ENCODE measurements at regions not wholly inside any gene's neighbourhood (a gene's known extent, or its start where the extent isn't known, plus 50 kb on each side); places are given as distances from the start of the nearest gene placed in this dataset.

DNA sequence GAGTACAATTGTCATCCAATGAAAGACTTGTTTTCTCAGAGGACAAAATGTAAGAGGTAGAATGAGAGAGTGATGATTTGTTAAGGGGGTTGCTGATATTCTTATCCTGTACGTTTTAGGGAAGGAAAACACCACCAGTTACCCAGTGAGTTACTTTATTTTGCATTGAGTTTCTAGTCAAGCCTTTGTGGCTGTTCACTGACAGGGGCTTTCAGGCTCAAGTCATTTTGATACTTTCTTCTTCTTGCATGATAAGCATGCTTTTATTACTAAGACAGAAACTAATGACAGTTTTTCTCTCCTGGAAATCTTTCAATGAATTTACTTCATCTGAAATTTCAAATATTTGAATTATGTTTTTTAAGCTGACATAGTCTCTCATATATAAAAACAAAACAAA lies 710.2 kb upstream of the POM121L12 start:
- H3K4me3 ChIP-seq, result no peak overlapping the region
- H3K27me3 ChIP-seq (replicated peaks; ENCODE audit: insufficient read depth), result no peaks in the 10 kb centered on the region
- no peaks in the 10 kb centered on the region for H3K36me3 ChIP-seq
- DNase-seq (ENCODE audit: low spot score) (no peak), ATAC-seq (ENCODE audit: insufficient number of reproducible peaks, low FRiP score, low read depth) (no peak)
- H3K9me3 ChIP-seq, result no peaks in the 10 kb centered on the region
- TF ChIP-seq, protein P1, sequence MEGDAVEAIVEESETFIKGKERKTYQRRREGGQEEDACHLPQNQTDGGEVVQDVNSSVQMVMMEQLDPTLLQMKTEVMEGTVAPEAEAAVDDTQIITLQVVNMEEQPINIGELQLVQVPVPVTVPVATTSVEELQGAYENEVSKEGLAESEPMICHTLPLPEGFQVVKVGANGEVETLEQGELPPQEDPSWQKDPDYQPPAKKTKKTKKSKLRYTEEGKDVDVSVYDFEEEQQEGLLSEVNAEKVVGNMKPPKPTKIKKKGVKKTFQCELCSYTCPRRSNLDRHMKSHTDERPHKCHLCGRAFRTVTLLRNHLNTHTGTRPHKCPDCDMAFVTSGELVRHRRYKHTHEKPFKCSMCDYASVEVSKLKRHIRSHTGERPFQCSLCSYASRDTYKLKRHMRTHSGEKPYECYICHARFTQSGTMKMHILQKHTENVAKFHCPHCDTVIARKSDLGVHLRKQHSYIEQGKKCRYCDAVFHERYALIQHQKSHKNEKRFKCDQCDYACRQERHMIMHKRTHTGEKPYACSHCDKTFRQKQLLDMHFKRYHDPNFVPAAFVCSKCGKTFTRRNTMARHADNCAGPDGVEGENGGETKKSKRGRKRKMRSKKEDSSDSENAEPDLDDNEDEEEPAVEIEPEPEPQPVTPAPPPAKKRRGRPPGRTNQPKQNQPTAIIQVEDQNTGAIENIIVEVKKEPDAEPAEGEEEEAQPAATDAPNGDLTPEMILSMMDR (IDR thresholded peaks at IDR 0.05), result no peak
- no peaks in the 10 kb centered on the region for H3K4me1 ChIP-seq (ENCODE audit: control insufficient read depth in 1 of 2, low read depth in 2 of 2)
- H3K27ac ChIP-seq, result no peak overlapping the region

DNA sequence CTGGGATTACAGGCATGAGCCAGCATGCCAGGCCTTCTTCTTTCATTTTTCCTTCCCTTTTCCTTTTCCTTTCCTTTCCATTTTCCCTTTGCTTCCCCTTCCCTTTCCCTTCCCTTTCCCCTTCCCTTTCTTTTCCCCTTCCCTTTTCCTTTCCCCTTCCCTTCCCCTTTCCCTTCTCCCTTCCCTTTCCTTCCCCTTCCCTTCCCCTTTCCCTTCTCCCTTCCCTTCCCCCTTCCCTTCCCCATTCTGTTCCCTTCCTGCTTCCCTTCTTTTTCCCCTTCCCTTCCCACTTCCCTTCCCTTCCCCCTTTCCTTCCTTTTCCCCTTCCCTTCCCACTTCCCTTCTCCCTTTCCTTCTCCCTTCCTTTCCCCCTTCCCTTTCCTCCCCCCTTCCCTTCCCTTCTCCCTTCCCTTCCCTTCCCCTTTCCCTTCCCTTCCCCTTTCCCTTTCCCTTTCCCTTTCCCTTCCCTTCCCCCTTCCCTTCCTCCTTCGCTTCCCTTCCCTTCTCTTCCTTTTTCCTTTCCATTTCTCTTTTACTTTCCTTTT lies 712.2 kb upstream of the POM121L12 start:
- no peak for ATAC-seq (ENCODE audit: insufficient number of reproducible peaks, low FRiP score, low read depth)
- TF ChIP-seq, protein P1 (IDR thresholded peaks at IDR 0.05), result no peak
- DNase-seq (ENCODE audit: low spot score), result no peak

DNA sequence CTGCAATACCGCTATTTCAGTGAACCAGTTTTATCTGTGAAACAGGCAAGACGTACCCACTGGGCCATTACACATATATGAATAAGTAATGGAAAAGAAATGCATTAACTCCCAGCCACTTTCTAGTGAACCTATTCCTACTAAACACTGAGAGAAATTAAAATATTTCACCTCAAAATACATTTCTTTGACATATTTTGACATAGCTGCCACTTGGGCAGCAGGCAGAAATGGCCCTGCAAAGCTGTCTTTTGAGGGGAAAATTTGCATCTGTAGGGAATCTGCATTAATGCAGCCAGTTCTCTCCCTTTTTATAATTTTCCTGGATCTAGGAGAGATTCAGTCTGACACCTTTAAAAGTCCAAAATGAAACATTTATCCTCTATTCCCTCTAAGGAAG lies 714.8 kb upstream of the POM121L12 start:
- TF ChIP-seq, protein P1 (IDR thresholded peaks at IDR 0.05), result no peak
- no peaks in the 10 kb centered on the region for H3K4me1 ChIP-seq (ENCODE audit: control insufficient read depth in 1 of 2, low read depth in 2 of 2)
- no peaks in the 10 kb centered on the region for H3K9me3 ChIP-seq
- no peaks in the 10 kb centered on the region for H3K27me3 ChIP-seq (replicated peaks; ENCODE audit: insufficient read depth)
- no peak for DNase-seq (ENCODE audit: low spot score)
- H3K4me3 ChIP-seq, result no peak overlapping the region
- no peak for ATAC-seq (ENCODE audit: insufficient number of reproducible peaks, low FRiP score, low read depth)
- no peaks in the 10 kb centered on the region for H3K36me3 ChIP-seq
- H3K27ac ChIP-seq, result no peak overlapping the region

More for the DNA sequence above, 712.2 kb upstream of the POM121L12 start:
- Histone ChIP-seq H3K4me1 (ENCODE audit: control insufficient read depth in 1 of 2, low read depth in 2 of 2) (no peaks in the 10 kb centered on the region), H3K4me3 (no peak overlapping the region), H3K27me3 (replicated peaks; ENCODE audit: insufficient read depth) (no peaks in the 10 kb centered on the region), H3K9me3 (no peaks in the 10 kb centered on the region), H3K27ac (no peak overlapping the region), H3K36me3 (no peaks in the 10 kb centered on the region)

DNA sequence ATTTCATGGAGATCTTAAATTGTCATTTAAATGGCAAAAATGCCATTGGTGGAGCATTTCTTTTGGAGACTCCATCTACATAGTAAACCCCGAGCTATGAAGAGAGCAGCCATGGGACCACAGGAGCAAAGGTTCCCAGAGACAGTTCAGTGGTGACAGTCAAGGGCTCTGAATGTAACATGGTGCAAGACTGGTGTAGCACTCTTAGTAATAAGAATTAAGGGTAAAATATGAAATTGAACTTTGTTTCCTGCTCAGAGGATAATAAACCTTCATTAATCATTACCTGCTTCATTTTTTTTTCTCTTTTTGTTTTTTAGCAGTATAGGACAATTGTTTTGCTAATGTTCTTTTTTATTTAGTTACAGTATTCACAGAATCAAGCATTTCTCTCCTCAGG lies 717.5 kb upstream of the POM121L12 start:
- Histone ChIP-seq H3K27me3 (replicated peaks; ENCODE audit: insufficient read depth) (no peaks in the 10 kb centered on the region), H3K4me3 (no peak overlapping the region), H3K4me1 (ENCODE audit: control insufficient read depth in 1 of 2, low read depth in 2 of 2) (no peaks in the 10 kb centered on the region), H3K27ac (no peak overlapping the region), H3K36me3 (no peaks in the 10 kb centered on the region), H3K9me3 (no peaks in the 10 kb centered on the region)
- TF ChIP-seq, protein P1 (IDR thresholded peaks at IDR 0.05), result no peak
- ATAC-seq (ENCODE audit: insufficient number of reproducible peaks, low FRiP score, low read depth), result no peak
- DNase-seq (ENCODE audit: low spot score), result no peak

DNA sequence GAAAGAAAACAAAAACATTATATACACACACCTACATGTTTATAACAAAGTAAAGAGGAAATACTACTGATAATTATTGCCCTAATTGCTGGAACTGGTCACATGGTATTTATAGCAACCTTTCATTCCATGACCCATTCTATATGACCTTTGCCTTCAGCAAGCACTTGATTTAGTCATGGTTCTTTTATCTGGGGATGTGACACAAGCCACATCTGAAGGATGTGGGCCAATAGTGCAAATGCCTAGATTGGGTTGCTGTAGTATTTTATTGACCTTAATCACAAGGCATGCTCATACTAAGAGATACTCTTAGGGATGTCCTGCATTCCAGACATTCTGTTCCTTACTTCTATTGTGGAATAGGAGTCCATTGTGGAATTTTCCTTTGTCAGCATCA lies 723.5 kb upstream of the POM121L12 start:
- H3K4me3 ChIP-seq, result no peak overlapping the region
- no peaks in the 10 kb centered on the region for H3K9me3 ChIP-seq
- no peak for ATAC-seq (ENCODE audit: insufficient number of reproducible peaks, low FRiP score, low read depth)
- no peaks in the 10 kb centered on the region for H3K27me3 ChIP-seq (replicated peaks; ENCODE audit: insufficient read depth)
- no peaks in the 10 kb centered on the region for H3K36me3 ChIP-seq
- H3K27ac ChIP-seq, result no peak overlapping the region
- TF ChIP-seq, protein P1 (IDR thresholded peaks at IDR 0.05), result no peak
- DNase-seq (ENCODE audit: low spot score), result no peak
- no peaks in the 10 kb centered on the region for H3K4me1 ChIP-seq (ENCODE audit: control insufficient read depth in 1 of 2, low read depth in 2 of 2)
